CD4-positive, alpha-beta T cell (primary cell): ENCODE measurements at regions not wholly inside any gene's neighbourhood (a gene's known extent, or its start where the extent isn't known, plus 50 kb on each side); places are given as distances from the start of the nearest gene placed in this dataset.

ENCODE experiments used
- ATAC-seq: fragments of 200-7000 bp; cut with Tn5 transposase; one replicate; pipeline ENCODE4 v1.10.0; 2022; ENCODE audit warnings: mild to moderate bottlenecking; ENCODE audit not compliant: poor library complexity
- CTCF ChIA-PET: fragments of 350-600 bp; sonication (Branson Sonifier 250); formaldehyde crosslinking; loops from one replicate; lab custom pipeline; 2021; ENCODE audit warnings: antibody characterized with exemption, inconsistent platforms; lab: Charles Lee
- POLR2A ChIA-PET: fragments of 350-600 bp; sonication (Branson Sonifier 250); formaldehyde crosslinking; loops from one replicate; lab custom pipeline; 2021; ENCODE audit warnings: antibody characterized with exemption, inconsistent platforms; lab: Charles Lee
- DNase-seq, 14 experiments: peaks; one replicate each; pipeline ENCODE4 v3.0.0-alpha.2; 2013 to 2020; ENCODE audit warnings: mixed read lengths in 2 of 14
- H3K27ac ChIP-seq, 2 donors: one replicate each; pipeline versions ENCODE4 v1.5.1 to v1.7.0; 2013; ENCODE audit warnings: low read length in 2 of 2, low read depth in 1 of 2, mild to moderate bottlenecking in 1 of 2
- H3K27me3 ChIP-seq, 2 experiments: 1 replicate in 1 of 2; 2 replicates in 1 of 2; pipeline versions ENCODE4 v1.6.1 to v1.7.0; 2013; ENCODE audit warnings: low read length in 2 of 2, control low read depth in 1 of 2, mild to moderate bottlenecking in 1 of 2, moderate library complexity in 1 of 2; ENCODE audit not compliant: insufficient read depth in 2 of 2, control insufficient read depth in 1 of 2
- H3K36me3 ChIP-seq: one replicate; pipeline ENCODE4 v1.6.1; 2013; ENCODE audit warnings: low read length, control low read depth; ENCODE audit not compliant: insufficient read depth
- H3K4me1 ChIP-seq: one replicate; pipeline ENCODE4 v1.6.1; 2013; ENCODE audit warnings: low read length, control low read depth; ENCODE audit not compliant: insufficient read depth
- H3K4me3 ChIP-seq: one replicate; pipeline ENCODE4 v1.5.1; 2013; ENCODE audit warnings: mild to moderate bottlenecking, low read length, moderate library complexity
- H3K9me3 ChIP-seq, 2 experiments: 1 replicate in 1 of 2; 2 replicates in 1 of 2; pipeline versions ENCODE4 v1.6.1 to v1.7.0; 2013; ENCODE audit warnings: low read length in 2 of 2, mild to moderate bottlenecking in 2 of 2, control low read depth in 1 of 2, moderate library complexity in 1 of 2; ENCODE audit not compliant: control insufficient read depth in 1 of 2, insufficient read depth in 1 of 2
- H3K27ac Mint-ChIP-seq: one replicate; pipeline ENCODE4 v1.8.0; 2020; ENCODE audit warnings: mixed read lengths
- H3K27me3 Mint-ChIP-seq: one replicate; pipeline ENCODE4 v1.8.0; 2021; ENCODE audit warnings: mixed read lengths
- H3K36me3 Mint-ChIP-seq: one replicate; pipeline ENCODE4 v1.8.0; 2021; ENCODE audit warnings: low read depth, mixed read lengths
- H3K4me1 Mint-ChIP-seq: one replicate; pipeline ENCODE4 v1.8.0; 2021; ENCODE audit warnings: low read depth, mixed read lengths
- H3K4me3 Mint-ChIP-seq: one replicate; pipeline ENCODE4 v1.8.0; 2020; ENCODE audit warnings: mild to moderate bottlenecking, mixed read lengths
- H3K9me3 Mint-ChIP-seq: one replicate; pipeline ENCODE4 v1.8.0; 2020; ENCODE audit warnings: mixed read lengths
- intact Hi-C, 2 experiments: fragments of 100-400 bp; cut with DNase I in 1 of 2; cut with micrococcal nuclease in 1 of 2; formaldehyde crosslinking; loops; one replicate each; pipeline versions ENCODE4 v1.15.1 to v1.9.0; 2023 to 2025; cut with DNase I, micrococcal nuclease
- TF ChIP-seq, protein P1 (sequence below): fragments of 200-600 bp; IDR thresholded peaks from one replicate; pipeline ENCODE4 v1.8.0; 2022; ENCODE audit warnings: antibody characterized with exemption, mild to moderate bottlenecking

DNA sequence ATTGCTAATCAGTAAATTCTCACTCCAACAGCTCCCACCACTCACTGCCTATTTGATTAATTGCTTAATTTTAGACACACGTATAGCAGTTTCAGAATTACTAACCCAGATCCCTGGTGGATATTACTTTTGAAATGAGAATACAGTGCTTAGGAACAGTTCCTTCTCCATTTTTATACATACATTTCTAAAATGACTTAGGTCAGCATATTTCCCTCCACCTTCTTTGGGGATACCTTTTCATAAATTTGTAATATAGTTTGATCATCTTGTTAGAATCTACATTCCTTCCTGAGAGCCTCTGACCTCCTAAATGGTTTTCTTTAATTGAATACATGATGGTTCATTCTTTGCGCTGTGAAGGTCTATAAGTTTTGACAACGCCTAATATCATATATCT lies 279.8 kb upstream of the NETO1 start:
- Histone ChIP-seq H3K36me3 (no peaks in the 10 kb centered on the region), H3K4me3 (no peak overlapping the region), H3K4me1 (no peaks in the 10 kb centered on the region), H3K9me3 (peaks cover 0 to 4% of the 10 kb centered on the region in 2 experiments), H3K27me3 (no peaks in the 10 kb centered on the region), H3K27ac (no peak overlapping the region)
- ATAC-seq = no peak
- Mint-ChIP-seq H3K4me1 (no peaks in the 10 kb centered on the region), H3K9me3 (peaks cover 9% of the 10 kb centered on the region), H3K27me3 (no peaks in the 10 kb centered on the region), H3K4me3 (no peak overlapping the region), H3K27ac (no peak overlapping the region), H3K36me3 (no peaks in the 10 kb centered on the region)
- intact Hi-C loops = no loop called here
- ChIA-PET POLR2A (no interaction called here), CTCF (no interaction called here)
- TF ChIP-seq, protein P1, sequence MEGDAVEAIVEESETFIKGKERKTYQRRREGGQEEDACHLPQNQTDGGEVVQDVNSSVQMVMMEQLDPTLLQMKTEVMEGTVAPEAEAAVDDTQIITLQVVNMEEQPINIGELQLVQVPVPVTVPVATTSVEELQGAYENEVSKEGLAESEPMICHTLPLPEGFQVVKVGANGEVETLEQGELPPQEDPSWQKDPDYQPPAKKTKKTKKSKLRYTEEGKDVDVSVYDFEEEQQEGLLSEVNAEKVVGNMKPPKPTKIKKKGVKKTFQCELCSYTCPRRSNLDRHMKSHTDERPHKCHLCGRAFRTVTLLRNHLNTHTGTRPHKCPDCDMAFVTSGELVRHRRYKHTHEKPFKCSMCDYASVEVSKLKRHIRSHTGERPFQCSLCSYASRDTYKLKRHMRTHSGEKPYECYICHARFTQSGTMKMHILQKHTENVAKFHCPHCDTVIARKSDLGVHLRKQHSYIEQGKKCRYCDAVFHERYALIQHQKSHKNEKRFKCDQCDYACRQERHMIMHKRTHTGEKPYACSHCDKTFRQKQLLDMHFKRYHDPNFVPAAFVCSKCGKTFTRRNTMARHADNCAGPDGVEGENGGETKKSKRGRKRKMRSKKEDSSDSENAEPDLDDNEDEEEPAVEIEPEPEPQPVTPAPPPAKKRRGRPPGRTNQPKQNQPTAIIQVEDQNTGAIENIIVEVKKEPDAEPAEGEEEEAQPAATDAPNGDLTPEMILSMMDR = no peak
- no peak for DNase-seq

DNA sequence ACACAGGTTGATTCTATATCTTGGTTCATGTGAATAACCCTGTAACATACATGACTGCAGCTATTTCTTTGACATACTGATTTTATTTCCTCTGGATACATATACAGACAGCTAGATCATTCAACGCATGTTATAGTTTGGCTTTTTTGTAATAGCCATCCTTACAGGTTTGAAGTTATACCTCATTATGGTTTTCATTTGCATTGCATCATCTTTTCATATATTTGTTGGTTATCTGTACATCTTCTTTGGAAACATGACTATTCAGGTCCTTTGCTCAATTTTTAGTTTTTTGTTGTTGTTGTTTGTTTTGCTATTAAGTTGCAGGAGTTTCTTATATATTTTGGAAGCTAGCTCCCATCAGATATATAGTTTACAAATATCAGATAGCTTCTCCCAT lies 276.2 kb upstream of the NETO1 start:
- peaks cover 9% of the 10 kb centered on the region for H3K9me3 Mint-ChIP-seq
- no peaks in the 10 kb centered on the region for H3K9me3 ChIP-seq
- ATAC-seq (no peak), DNase-seq (no peak)
- H3K4me1 ChIP-seq = no peaks in the 10 kb centered on the region
- no peaks in the 10 kb centered on the region for H3K36me3 Mint-ChIP-seq
- H3K4me1 Mint-ChIP-seq = no peaks in the 10 kb centered on the region
- no peaks in the 10 kb centered on the region for H3K27me3 Mint-ChIP-seq
- no peaks in the 10 kb centered on the region for H3K36me3 ChIP-seq
- CTCF ChIA-PET = no interaction called here
- no peaks in the 10 kb centered on the region for H3K27me3 ChIP-seq
- no peak overlapping the region for H3K4me3 ChIP-seq
- H3K4me3 Mint-ChIP-seq = no peak overlapping the region
- no peak overlapping the region for H3K27ac Mint-ChIP-seq
- intact Hi-C loops = no loop called here
- POLR2A ChIA-PET = no interaction called here
- TF ChIP-seq, protein P1 = no peak
- no peak overlapping the region for H3K27ac ChIP-seq

DNA sequence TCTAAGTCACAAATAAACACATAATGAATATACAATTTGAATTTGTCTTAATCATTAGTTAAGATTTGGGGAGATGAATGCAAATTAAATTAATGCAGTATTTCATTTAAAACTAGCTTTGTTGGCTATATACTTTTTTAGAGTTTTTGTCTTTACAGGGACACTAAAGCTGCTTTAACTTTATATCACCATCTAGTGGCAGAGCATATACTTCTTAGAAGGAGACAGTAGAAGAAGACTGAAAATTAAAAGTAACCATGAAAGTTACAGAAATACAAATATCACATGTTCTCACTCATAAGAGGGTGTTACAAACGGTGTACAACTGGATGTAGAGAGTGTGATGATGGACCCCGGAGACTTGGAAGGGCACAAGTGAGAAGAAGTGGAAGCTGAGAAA lies 268.3 kb upstream of the NETO1 start:
- Histone ChIP-seq H3K27ac (no peak overlapping the region), H3K36me3 (no peaks in the 10 kb centered on the region), H3K27me3 (no peaks in the 10 kb centered on the region), H3K4me3 (no peak overlapping the region), H3K4me1 (no peaks in the 10 kb centered on the region), H3K9me3 (peaks cover 0 to 3% of the 10 kb centered on the region in 2 experiments)
- intact Hi-C loops = no loop called here
- ATAC-seq (no peak), DNase-seq (no peak)
- Mint-ChIP-seq H3K27me3 (no peaks in the 10 kb centered on the region), H3K36me3 (no peaks in the 10 kb centered on the region), H3K9me3 (peaks cover 11% of the 10 kb centered on the region), H3K27ac (no peak overlapping the region), H3K4me1 (no peaks in the 10 kb centered on the region), H3K4me3 (no peak overlapping the region)
- TF ChIP-seq, protein P1 = no peak
- ChIA-PET POLR2A (no interaction called here), CTCF (no interaction called here)
